NCI-H226 (cell line): ENCODE measurements at regions not wholly inside any gene's neighbourhood (a gene's known extent, or its start where the extent isn't known, plus 50 kb on each side); places are given as distances from the start of the nearest gene placed in this dataset.

Experiments
- DNase-seq: peaks from one replicate; pipeline ENCODE4 v3.0.0-alpha.2; 2015

- DNase-seq = no peak
Measured at GRCh38 chr4:89665662-89666061, 171.3 kb downstream of the SNCA start.

- no peak for DNase-seq
Measured at GRCh38 chr4:89664521-89664920, 172.4 kb downstream of the SNCA start.

- peak; percentile 84 for DNase-seq
Measured at GRCh38 chr4:89661173-89661899, 175.6 kb downstream of the SNCA start.

- no peak for DNase-seq
Measured at GRCh38 chr4:89660444-89661172, 176.4 kb downstream of the SNCA start.

- DNase-seq = no peak
Measured at GRCh38 chr4:89658701-89659024, 178.3 kb downstream of the SNCA start.

- no peak for DNase-seq
Measured at GRCh38 chr4:89657931-89658700, 178.8 kb downstream of the SNCA start.

GRCh38 chr4:89653012-89653411 is 183.9 kb downstream of the SNCA start:
- no peak for DNase-seq

GRCh38 chr4:89645482-89645881 is 191.5 kb downstream of the SNCA start:
- DNase-seq = no peak

GRCh38 chr4:89641367-89641687 is 195.6 kb downstream of the SNCA start:
- no peak for DNase-seq

GRCh38 chr4:89640620-89641366 is 196.2 kb downstream of the SNCA start:
- DNase-seq = no peak

- no peak for DNase-seq
Measured at GRCh38 chr4:89639395-89639794, 197.6 kb downstream of the SNCA start.

- no peak for DNase-seq
Measured at GRCh38 chr4:89625599-89626293, 211.2 kb downstream of the SNCA start.

- DNase-seq = peak; percentile 1
Measured at GRCh38 chr4:89619206-89619962, 217.6 kb downstream of the SNCA start.

- DNase-seq = no peak
Measured at GRCh38 chr4:89618151-89618550, 218.8 kb downstream of the SNCA start.

- DNase-seq = no peak
Measured at GRCh38 chr4:89617317-89617716, 219.6 kb downstream of the SNCA start.

GRCh38 chr4:89616382-89616781 is 220.6 kb downstream of the SNCA start:
- no peak for DNase-seq

- DNase-seq = no peak
Measured at GRCh38 chr4:89615051-89615450, 221.9 kb downstream of the SNCA start.

- DNase-seq = no peak
Measured at GRCh38 chr4:89614155-89614554, 222.8 kb downstream of the SNCA start.

GRCh38 chr4:89610236-89610635 is 226.7 kb downstream of the SNCA start:
- no peak for DNase-seq

- DNase-seq = no peak
Measured at GRCh38 chr4:89609756-89610155, 227.2 kb downstream of the SNCA start.

GRCh38 chr4:89604951-89605350 is 232.0 kb downstream of the SNCA start:
- no peak for DNase-seq

- no peak for DNase-seq
Measured at GRCh38 chr4:89599026-89599425, 237.9 kb downstream of the SNCA start.
